Activated CD8-positive, alpha-beta memory T cell treated with anti-CD3 and anti-CD28 coated beads, Interleukin-2, amount 10 ng/mL, durations not matched to agents 7 days and 5 days (primary cell): ENCODE measurements at regions not wholly inside any gene's neighbourhood (a gene's known extent, or its start where the extent isn't known, plus 50 kb on each side); places are given as distances from the start of the nearest gene placed in this dataset.
A peak's percentile ranks its signal among the peaks of the same experiment; 100 is the strongest.

Experiments
- ATAC-seq: fragments of 150-1000 bp; cut with Tn5 transposase; one replicate; pipeline ENCODE4 v1.10.0; 2021; ENCODE audit warnings: moderate library complexity
- CTCF ChIA-PET: fragments of 350-600 bp; sonication (Branson Sonifier 250); formaldehyde crosslinking; loops from one replicate; lab custom pipeline; 2021; ENCODE audit warnings: antibody characterized with exemption; lab: Charles Lee
- DNase-seq: peaks from one replicate; pipeline ENCODE4 v3.0.0-alpha.2; 2020
- H3K27ac Mint-ChIP-seq: one replicate; pipeline ENCODE4 v1.8.0; 2021; ENCODE audit warnings: mild to moderate bottlenecking, mixed read lengths
- H3K27me3 Mint-ChIP-seq: one replicate; pipeline ENCODE4 v1.8.0; 2021; ENCODE audit warnings: mixed read lengths
- H3K36me3 Mint-ChIP-seq: one replicate; pipeline ENCODE4 v1.8.0; 2021; ENCODE audit warnings: mild to moderate bottlenecking, mixed read lengths
- H3K4me1 Mint-ChIP-seq: one replicate; pipeline ENCODE4 v1.8.0; 2021; ENCODE audit warnings: mixed read lengths
- H3K4me3 Mint-ChIP-seq: one replicate; pipeline ENCODE4 v1.8.0; 2021; ENCODE audit warnings: mild to moderate bottlenecking, moderate library complexity, mixed read lengths
- H3K9me3 Mint-ChIP-seq: one replicate; pipeline ENCODE4 v1.8.0; 2022; ENCODE audit warnings: low read depth, mixed read lengths

GRCh38 chrX:39705290-39705689 lies 392.5 kb downstream of the BCOR start:
- H3K4me3 Mint-ChIP-seq = no peak overlapping the region
- ATAC-seq = no peak
- no peak for DNase-seq
- no peaks in the 10 kb centered on the region for H3K36me3 Mint-ChIP-seq
- H3K27ac Mint-ChIP-seq = no peak overlapping the region
- H3K27me3 Mint-ChIP-seq = peaks cover 2% of the 10 kb centered on the region
- H3K9me3 Mint-ChIP-seq = no peaks in the 10 kb centered on the region
- CTCF ChIA-PET = no interaction called here
- H3K4me1 Mint-ChIP-seq = no peaks in the 10 kb centered on the region

- Mint-ChIP-seq H3K27ac (no peak overlapping the region), H3K9me3 (no peaks in the 10 kb centered on the region), H3K36me3 (no peaks in the 10 kb centered on the region), H3K27me3 (peaks cover 2% of the 10 kb centered on the region), H3K4me1 (no peaks in the 10 kb centered on the region), H3K4me3 (no peak overlapping the region)
- DNase-seq (no peak), ATAC-seq (no peak)
- CTCF ChIA-PET = no interaction called here
Measured at GRCh38 chrX:39709364-39709763, 388.4 kb downstream of the BCOR start.

GRCh38 chrX:39709812-39710211 lies 387.9 kb downstream of the BCOR start:
- no peak for ATAC-seq
- DNase-seq = no peak
- Mint-ChIP-seq H3K27ac (no peak overlapping the region), H3K27me3 (peaks cover 2% of the 10 kb centered on the region), H3K9me3 (no peaks in the 10 kb centered on the region), H3K4me1 (no peaks in the 10 kb centered on the region), H3K4me3 (no peak overlapping the region), H3K36me3 (no peaks in the 10 kb centered on the region)
- CTCF ChIA-PET = no interaction called here

- no peak overlapping the region for H3K27ac Mint-ChIP-seq
- peaks cover 2% of the 10 kb centered on the region for H3K27me3 Mint-ChIP-seq
- no peaks in the 10 kb centered on the region for H3K36me3 Mint-ChIP-seq
- no peak overlapping the region for H3K4me3 Mint-ChIP-seq
- CTCF ChIA-PET = no interaction called here
- no peaks in the 10 kb centered on the region for H3K9me3 Mint-ChIP-seq
- no peaks in the 10 kb centered on the region for H3K4me1 Mint-ChIP-seq
- ATAC-seq (no peak), DNase-seq (no peak)
Measured at GRCh38 chrX:39710776-39711175, 387.0 kb downstream of the BCOR start.

- H3K4me3 Mint-ChIP-seq = no peak overlapping the region
- no peaks in the 10 kb centered on the region for H3K4me1 Mint-ChIP-seq
- H3K9me3 Mint-ChIP-seq = no peaks in the 10 kb centered on the region
- CTCF ChIA-PET = no interaction called here
- ATAC-seq = no peak
- DNase-seq = no peak
- no peaks in the 10 kb centered on the region for H3K27me3 Mint-ChIP-seq
- no peak overlapping the region for H3K27ac Mint-ChIP-seq
- no peaks in the 10 kb centered on the region for H3K36me3 Mint-ChIP-seq
Measured at GRCh38 chrX:39714471-39714870, 383.3 kb downstream of the BCOR start.

- CTCF ChIA-PET = no interaction called here
- no peak for DNase-seq
- no peak overlapping the region for H3K4me3 Mint-ChIP-seq
- no peaks in the 10 kb centered on the region for H3K36me3 Mint-ChIP-seq
- H3K9me3 Mint-ChIP-seq = no peaks in the 10 kb centered on the region
- no peaks in the 10 kb centered on the region for H3K27me3 Mint-ChIP-seq
- H3K27ac Mint-ChIP-seq = no peak overlapping the region
- ATAC-seq = no peak
- H3K4me1 Mint-ChIP-seq = no peaks in the 10 kb centered on the region
Measured at GRCh38 chrX:39716401-39716800, 381.4 kb downstream of the BCOR start.

GRCh38 chrX:39716802-39717540 lies 380.8 kb downstream of the BCOR start:
- Mint-ChIP-seq H3K4me3 (no peak overlapping the region), H3K4me1 (no peaks in the 10 kb centered on the region), H3K9me3 (no peaks in the 10 kb centered on the region), H3K36me3 (no peaks in the 10 kb centered on the region), H3K27ac (no peak overlapping the region), H3K27me3 (peaks cover 1% of the 10 kb centered on the region)
- DNase-seq = no peak
- ATAC-seq = no peak
- CTCF ChIA-PET = no interaction called here

GRCh38 chrX:39718981-39719380 lies 378.8 kb downstream of the BCOR start:
- CTCF ChIA-PET = no interaction called here

GRCh38 chrX:39720945-39721344 lies 376.8 kb downstream of the BCOR start:
- Mint-ChIP-seq H3K27ac (no peak overlapping the region), H3K4me1 (peaks cover 9% of the 10 kb centered on the region), H3K4me3 (no peak overlapping the region), H3K9me3 (no peaks in the 10 kb centered on the region), H3K36me3 (no peaks in the 10 kb centered on the region), H3K27me3 (peaks cover 15% of the 10 kb centered on the region)
- CTCF ChIA-PET = no interaction called here
- DNase-seq (no peak), ATAC-seq (no peak)

More at GRCh38 chrX:39718981-39719380, 378.8 kb downstream of the BCOR start:
- DNase-seq = no peak
- H3K9me3 Mint-ChIP-seq = no peaks in the 10 kb centered on the region
- no peak overlapping the region for H3K4me3 Mint-ChIP-seq
- no peaks in the 10 kb centered on the region for H3K4me1 Mint-ChIP-seq
- H3K27me3 Mint-ChIP-seq = peaks cover 15% of the 10 kb centered on the region
- no peak for ATAC-seq
- H3K27ac Mint-ChIP-seq = no peak overlapping the region
- H3K36me3 Mint-ChIP-seq = no peaks in the 10 kb centered on the region

GRCh38 chrX:39721566-39722279 lies 376.0 kb downstream of the BCOR start:
- no peak overlapping the region for H3K4me3 Mint-ChIP-seq
- H3K27me3 Mint-ChIP-seq = peaks cover 15% of the 10 kb centered on the region
- DNase-seq (no peak), ATAC-seq (no peak)
- peaks cover 9% of the 10 kb centered on the region for H3K4me1 Mint-ChIP-seq
- CTCF ChIA-PET = no interaction called here
- H3K27ac Mint-ChIP-seq = no peak overlapping the region
- H3K9me3 Mint-ChIP-seq = no peaks in the 10 kb centered on the region
- no peaks in the 10 kb centered on the region for H3K36me3 Mint-ChIP-seq

GRCh38 chrX:39724544-39724943 lies 373.2 kb downstream of the BCOR start:
- H3K27ac Mint-ChIP-seq = no peak overlapping the region
- ATAC-seq (peak; percentile 78), DNase-seq (peak; percentile 56)
- CTCF ChIA-PET = no interaction called here
- peaks cover 15% of the 10 kb centered on the region for H3K27me3 Mint-ChIP-seq
- H3K4me1 Mint-ChIP-seq = peaks cover 9% of the 10 kb centered on the region
- no peak overlapping the region for H3K4me3 Mint-ChIP-seq
- H3K9me3 Mint-ChIP-seq = no peaks in the 10 kb centered on the region
- no peaks in the 10 kb centered on the region for H3K36me3 Mint-ChIP-seq

GRCh38 chrX:39725114-39725513 lies 372.6 kb downstream of the BCOR start:
- Mint-ChIP-seq H3K4me3 (no peak overlapping the region), H3K9me3 (no peaks in the 10 kb centered on the region), H3K27ac (no peak overlapping the region), H3K4me1 (peaks cover 9% of the 10 kb centered on the region), H3K27me3 (peaks cover 15% of the 10 kb centered on the region), H3K36me3 (no peaks in the 10 kb centered on the region)
- DNase-seq = no peak
- ATAC-seq = no peak
- CTCF ChIA-PET = no interaction called here

- H3K4me3 Mint-ChIP-seq = no peak overlapping the region
- no peak for ATAC-seq
- H3K9me3 Mint-ChIP-seq = no peaks in the 10 kb centered on the region
- CTCF ChIA-PET = no interaction called here
- no peaks in the 10 kb centered on the region for H3K36me3 Mint-ChIP-seq
- no peak overlapping the region for H3K27ac Mint-ChIP-seq
- peaks cover 14% of the 10 kb centered on the region for H3K4me1 Mint-ChIP-seq
- no peak for DNase-seq
- H3K27me3 Mint-ChIP-seq = peaks cover 15% of the 10 kb centered on the region
Measured at GRCh38 chrX:39725928-39726619, 371.7 kb downstream of the BCOR start.

GRCh38 chrX:39726771-39727170 lies 371.0 kb downstream of the BCOR start:
- CTCF ChIA-PET = no interaction called here
- H3K9me3 Mint-ChIP-seq = no peaks in the 10 kb centered on the region

More at GRCh38 chrX:39726771-39727170, 371.0 kb downstream of the BCOR start:
- H3K4me1 Mint-ChIP-seq = peaks cover 14% of the 10 kb centered on the region
- H3K27me3 Mint-ChIP-seq = peaks cover 15% of the 10 kb centered on the region
- no peak for DNase-seq
- no peak for ATAC-seq
- H3K4me3 Mint-ChIP-seq = no peak overlapping the region
- H3K27ac Mint-ChIP-seq = no peak overlapping the region
- no peaks in the 10 kb centered on the region for H3K36me3 Mint-ChIP-seq
